ENCODE measurements at regions not wholly inside any gene's neighbourhood (a gene's known extent, or its start where the extent isn't known, plus 50 kb on each side); places are given as distances from the start of the nearest gene placed in this dataset.

- DNase-seq (ENCODE audit: low read depth) = no peak
- H3K4me3 ChIP-seq (ENCODE audit: control insufficient read depth, low read depth, low read length) = no peak overlapping the region
- no peak for TF ChIP-seq CTCF (conservative IDR thresholded peaks at IDR 0.05; ENCODE audit: control insufficient read depth, insufficient read depth, low read depth, low read length)
Measured at GRCh38 chr6:79378957-79379356, 144.5 kb upstream of the HMGN3 start.

- peak; percentile 51 for DNase-seq (ENCODE audit: low read depth)
- no peak overlapping the region for H3K4me3 ChIP-seq (ENCODE audit: control insufficient read depth, low read depth, low read length)
- TF ChIP-seq CTCF (conservative IDR thresholded peaks at IDR 0.05; ENCODE audit: control insufficient read depth, insufficient read depth, low read depth, low read length) = no peak
Measured at GRCh38 chr6:79377888-79378348, 143.4 kb upstream of the HMGN3 start.

GRCh38 chr6:79377047-79377446 is 142.6 kb upstream of the HMGN3 start:
- H3K4me3 ChIP-seq (ENCODE audit: control insufficient read depth, low read depth, low read length) = no peak overlapping the region
- no peak for TF ChIP-seq CTCF (conservative IDR thresholded peaks at IDR 0.05; ENCODE audit: control insufficient read depth, insufficient read depth, low read depth, low read length)
- peak; percentile 54 for DNase-seq (ENCODE audit: low read depth)

GRCh38 chr6:79375635-79376337 is 141.3 kb upstream of the HMGN3 start:
- no peak for DNase-seq (ENCODE audit: low read depth)
- no peak for TF ChIP-seq CTCF (conservative IDR thresholded peaks at IDR 0.05; ENCODE audit: control insufficient read depth, insufficient read depth, low read depth, low read length)
- no peak overlapping the region for H3K4me3 ChIP-seq (ENCODE audit: control insufficient read depth, low read depth, low read length)

GRCh38 chr6:79374308-79374707 is 139.8 kb upstream of the HMGN3 start:
- no peak for DNase-seq (ENCODE audit: low read depth)
- no peak for TF ChIP-seq CTCF (conservative IDR thresholded peaks at IDR 0.05; ENCODE audit: control insufficient read depth, insufficient read depth, low read depth, low read length)
- H3K4me3 ChIP-seq (ENCODE audit: control insufficient read depth, low read depth, low read length) = no peak overlapping the region

- no peak for TF ChIP-seq CTCF (conservative IDR thresholded peaks at IDR 0.05; ENCODE audit: control insufficient read depth, insufficient read depth, low read depth, low read length)
- no peak overlapping the region for H3K4me3 ChIP-seq (ENCODE audit: control insufficient read depth, low read depth, low read length)
- no peak for DNase-seq (ENCODE audit: low read depth)
Measured at GRCh38 chr6:79373880-79374279, 139.4 kb upstream of the HMGN3 start.

Data from fibroblast of mammary gland (primary cell).